CD4-positive, alpha-beta T cell treated with Interleukin-15 for 4 hours (primary cell): ENCODE measurements at regions not wholly inside any gene's neighbourhood (a gene's known extent, or its start where the extent isn't known, plus 50 kb on each side); places are given as distances from the start of the nearest gene placed in this dataset.

Source experiments
- DNase-seq: peaks from one replicate; pipeline ENCODE4 v3.0.0-alpha.2; 2020; ENCODE audit warnings: low spot score

GRCh38 chr4:81946996-81947395 is 426.8 kb downstream of the HNRNPD start:
- DNase-seq = no peak

DNA sequence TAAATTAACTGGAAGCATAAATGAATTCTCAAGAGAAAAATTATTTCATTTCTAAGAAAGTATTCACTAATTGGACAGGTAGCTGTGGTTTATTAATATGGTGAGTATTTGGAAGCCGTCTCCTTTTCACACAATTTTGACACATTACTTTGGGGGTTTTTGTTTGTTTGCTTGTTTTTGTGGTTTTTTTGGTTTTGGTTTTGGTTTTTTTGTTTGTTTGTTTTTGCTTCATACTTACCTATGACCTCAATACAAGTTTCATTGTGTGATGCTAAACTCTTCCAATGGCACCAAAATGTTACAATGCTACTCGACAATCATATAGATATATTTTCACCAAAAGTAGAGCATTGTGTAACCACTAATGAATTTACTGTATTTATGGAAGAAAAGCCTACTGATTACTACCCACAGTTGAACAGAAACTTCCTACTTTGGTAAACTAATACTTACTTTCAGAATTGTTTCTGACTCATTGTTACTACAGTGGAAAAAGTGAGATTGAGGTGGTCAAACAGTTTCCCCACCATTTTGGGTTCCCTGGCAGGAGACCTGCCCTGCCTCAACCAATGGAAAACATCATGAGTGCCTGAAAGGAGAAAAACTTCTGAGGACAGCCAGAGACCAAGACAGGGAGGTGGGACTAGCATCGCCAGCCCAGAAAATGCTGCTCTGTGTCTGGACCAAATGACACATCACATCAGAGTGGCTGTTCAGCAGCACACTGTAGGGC is 443.1 kb downstream of the HNRNPD start:
- no peak for DNase-seq

DNA sequence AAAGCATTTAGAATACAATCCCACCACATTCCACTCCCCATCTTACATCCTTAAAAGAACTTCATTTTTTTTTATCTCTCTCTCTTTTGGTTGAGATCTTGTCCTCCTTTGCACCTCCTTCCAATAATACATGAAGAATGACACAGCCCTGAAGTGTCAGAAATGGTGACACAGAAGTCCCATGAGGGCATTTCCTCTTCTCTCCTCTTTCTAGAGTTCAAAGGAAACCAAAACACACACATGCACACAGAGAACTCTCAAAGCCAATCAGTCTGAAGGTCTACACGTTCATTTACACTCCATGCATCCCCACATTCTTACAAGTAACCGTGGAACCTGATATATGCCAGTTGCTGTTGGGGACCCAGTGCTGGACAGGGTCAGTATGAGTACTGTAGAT is 450.7 kb downstream of the HNRNPD start:
- DNase-seq = no peak

DNA sequence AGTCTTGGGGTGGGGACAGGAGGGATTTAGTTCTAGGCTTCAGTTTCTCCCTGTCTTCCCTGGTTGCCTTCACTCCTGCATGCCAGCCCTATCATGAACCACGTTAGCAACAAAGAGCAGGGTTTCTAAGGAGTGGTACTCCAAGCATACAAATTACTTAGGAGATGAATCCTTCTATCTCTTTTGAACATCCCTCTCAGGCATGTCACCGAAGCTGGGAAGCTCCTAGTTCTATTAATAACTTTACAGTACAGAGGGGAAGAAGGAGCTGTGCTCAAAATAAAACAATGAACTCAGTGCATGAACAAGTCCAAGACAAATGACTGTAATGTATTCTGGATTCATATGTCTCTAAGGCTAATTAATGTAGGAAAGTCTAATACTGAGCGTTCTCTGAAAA is 450.6 kb upstream of the RASGEF1B start:
- DNase-seq = no peak

DNA sequence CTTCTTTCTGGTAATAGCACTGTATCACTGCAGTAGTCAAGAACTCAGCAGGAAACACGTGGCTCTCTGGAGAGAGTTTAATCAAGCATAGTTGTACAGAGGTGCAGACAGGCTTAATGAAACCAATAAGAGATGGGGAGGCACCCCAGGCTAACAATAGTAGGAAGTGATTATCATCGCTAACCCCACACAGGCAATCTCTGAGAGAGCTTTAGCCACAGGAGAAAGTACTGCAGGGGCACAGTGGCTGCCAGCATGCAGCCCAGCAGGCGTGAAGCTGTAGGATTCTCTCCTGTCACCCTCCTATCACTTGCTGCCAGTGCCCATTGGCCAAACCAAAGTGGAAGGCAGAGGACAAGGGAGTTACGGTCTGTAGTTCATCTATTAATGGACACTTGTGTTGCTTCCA is 450.0 kb upstream of the RASGEF1B start:
- DNase-seq = no peak

DNA sequence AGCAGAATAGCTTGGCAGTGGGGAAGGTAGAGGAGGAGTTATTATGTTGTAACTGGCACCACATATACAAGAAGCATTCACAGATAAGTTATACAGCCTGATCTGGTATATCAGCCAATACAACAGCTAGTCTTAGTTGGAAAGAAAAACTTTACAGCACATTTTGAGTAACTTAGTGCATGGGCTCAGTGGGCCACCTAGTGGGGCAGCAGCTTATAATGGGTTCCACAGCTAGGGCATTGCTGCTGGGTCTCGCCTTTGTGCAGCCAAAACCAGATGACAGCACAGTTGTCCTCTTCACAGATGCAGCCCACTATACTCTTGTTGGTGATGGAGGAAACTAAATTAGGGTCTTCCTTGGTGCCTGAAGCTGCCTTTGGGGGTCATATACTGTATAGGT is 448.1 kb upstream of the RASGEF1B start:
- no peak for DNase-seq

DNA sequence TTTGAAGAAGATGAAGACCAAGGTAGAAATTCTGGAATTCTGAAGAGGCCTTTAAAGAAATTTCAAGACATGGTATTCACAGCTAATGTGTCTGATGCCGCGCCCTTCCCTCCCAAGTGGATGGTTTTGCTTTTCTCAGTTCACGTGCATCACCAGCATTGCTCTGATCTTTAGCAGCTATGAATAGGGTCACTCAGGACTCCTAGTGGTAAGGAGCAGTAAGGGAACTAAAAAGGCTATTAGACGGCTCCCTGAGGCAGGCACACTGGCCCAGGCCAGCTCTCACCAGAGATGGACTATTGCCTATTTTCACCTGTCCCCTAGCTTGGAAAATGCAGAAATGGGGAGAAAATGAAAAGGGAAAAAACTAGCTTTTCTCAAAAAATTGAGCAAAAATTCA is 447.5 kb upstream of the RASGEF1B start:
- DNase-seq = no peak

GRCh38 chr4:81915430-81915829 is 443.7 kb upstream of the RASGEF1B start:
- no peak for DNase-seq

DNA sequence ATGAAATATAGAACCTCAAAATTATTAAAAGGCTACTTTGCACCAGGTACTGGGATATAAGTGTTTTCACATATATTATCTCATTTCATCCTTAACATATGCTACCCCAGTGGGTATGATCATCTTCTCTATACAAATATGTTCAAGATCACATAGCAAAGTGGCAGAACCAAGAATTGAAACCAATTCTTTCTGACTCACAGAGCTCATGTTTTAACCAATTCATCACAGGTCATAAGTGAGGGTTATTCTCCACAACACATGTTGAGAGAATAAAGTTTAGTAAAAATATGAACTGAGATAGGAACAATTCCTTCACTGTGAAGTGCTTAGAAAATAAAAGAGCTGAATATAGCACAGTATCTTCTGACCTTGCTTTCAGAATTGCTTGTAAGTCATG is 442.9 kb upstream of the RASGEF1B start:
- no peak for DNase-seq

- peak; percentile 56 for DNase-seq
Observed at GRCh38 chr4:81913427-81913879, 441.7 kb upstream of the RASGEF1B start.

DNA sequence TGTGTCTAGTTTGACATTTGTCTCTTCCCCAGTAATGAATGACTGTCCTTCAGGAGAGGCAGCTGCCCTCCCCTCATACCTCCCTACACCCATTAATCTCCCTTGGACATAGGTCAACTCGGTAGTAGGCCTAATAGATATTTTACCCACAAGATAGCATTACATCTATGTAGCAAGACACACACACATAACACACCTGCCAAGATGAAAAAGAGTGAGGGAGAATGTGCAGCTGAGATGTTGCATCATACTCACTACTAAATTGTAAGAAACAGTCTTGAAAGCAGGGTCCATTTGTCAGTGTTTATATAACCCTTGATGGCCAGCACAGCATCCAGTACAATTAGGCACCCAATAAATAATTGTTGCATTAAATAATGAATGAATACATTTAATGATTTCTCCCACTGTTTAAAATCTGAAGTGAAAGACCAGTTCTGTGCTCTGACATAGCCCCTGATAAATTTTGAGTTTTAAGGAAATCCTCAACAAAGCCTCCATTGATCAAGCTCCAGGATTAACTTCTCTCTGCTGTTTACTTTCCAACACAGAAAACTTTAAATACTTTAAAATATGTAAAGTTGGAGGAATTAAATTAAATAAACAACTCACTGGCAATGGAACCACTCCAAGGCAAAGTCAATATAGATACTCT is 440.8 kb upstream of the RASGEF1B start:
- DNase-seq = no peak

GRCh38 chr4:81906905-81907304 is 435.2 kb upstream of the RASGEF1B start:
- DNase-seq = no peak

- DNase-seq = no peak
Observed at GRCh38 chr4:81905971-81906370, 434.3 kb upstream of the RASGEF1B start.

GRCh38 chr4:81904121-81904520 is 432.4 kb upstream of the RASGEF1B start:
- DNase-seq = no peak

- no peak for DNase-seq
Observed at GRCh38 chr4:81903212-81903611, 431.5 kb upstream of the RASGEF1B start.

DNA sequence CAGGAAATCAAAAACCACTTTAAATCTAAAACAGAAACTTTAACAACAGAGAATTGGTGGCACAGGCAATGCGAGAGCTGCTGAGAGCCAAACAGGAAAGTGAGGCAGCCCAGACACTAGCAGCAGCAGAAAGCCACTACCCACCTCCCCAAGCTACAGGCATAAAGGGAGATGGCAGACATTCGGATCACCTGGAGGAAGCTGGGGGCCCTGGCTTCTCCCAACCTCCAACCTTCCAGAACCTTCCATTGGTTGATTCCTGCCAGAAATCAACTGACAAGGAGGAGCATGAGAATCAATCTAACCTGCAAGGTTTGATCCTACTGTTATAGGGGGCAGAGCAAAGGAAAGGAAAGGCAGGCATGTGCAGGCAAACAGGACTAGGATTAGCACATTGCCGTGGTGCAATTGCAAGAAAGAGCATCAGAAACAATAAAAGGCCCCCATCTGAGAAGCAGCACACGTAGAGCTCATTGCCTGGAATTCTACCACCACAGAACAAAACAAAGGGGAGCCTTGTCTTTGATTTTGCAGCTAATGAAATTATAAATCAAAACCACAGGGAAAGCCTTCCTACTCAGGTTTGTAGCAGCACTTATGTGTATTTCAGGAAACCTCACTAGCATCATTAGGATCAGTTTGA is 427.3 kb upstream of the RASGEF1B start:
- no peak for DNase-seq

GRCh38 chr4:81896936-81897335 is 425.2 kb upstream of the RASGEF1B start:
- no peak for DNase-seq

DNA sequence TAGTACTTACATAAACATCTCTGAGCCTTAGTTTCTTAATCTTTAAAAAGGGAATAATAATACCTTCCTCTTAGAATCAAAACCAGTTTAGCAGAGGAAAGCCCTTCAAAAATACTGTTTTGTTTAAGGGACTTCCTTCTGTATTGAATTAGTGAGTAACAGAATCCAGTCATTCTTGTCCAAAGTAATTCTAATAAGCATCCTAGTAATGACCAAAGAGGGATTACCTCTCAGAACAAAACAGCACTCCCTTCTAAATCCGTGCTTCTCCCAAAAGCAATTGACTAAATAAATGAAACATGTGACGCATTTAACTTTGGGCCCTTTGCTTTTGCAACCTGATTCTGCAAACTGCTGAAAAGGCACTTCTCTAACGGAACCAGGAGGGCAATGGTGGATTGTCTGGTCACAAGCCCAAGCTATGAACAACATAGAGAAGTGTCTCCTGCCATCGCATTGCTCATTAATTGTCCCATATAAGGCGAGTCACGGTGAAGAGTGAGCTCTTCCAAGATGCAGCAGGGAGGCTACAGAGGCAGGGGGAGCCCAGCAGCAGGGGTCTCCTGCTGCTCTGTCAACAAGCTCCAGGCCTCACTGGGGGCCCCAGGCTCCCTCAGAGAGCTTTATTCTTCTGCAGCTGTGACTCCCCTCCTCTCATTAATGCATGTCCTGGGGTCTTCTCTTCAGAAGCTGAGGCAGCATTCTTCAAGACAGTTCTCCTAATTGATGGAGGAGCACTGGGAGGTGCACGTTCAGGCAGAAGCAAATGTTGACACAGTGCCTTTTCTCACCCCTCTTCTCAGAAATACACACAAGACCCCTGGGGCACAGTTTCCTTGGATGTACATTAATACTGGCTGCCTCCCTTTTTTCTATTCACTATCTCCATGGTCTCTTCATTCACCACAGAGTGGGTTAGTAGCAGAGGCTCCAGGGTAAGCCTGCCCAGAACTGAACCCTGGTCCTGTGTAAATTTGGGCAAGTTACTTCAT is 419.6 kb upstream of the RASGEF1B start:
- no peak for DNase-seq

DNA sequence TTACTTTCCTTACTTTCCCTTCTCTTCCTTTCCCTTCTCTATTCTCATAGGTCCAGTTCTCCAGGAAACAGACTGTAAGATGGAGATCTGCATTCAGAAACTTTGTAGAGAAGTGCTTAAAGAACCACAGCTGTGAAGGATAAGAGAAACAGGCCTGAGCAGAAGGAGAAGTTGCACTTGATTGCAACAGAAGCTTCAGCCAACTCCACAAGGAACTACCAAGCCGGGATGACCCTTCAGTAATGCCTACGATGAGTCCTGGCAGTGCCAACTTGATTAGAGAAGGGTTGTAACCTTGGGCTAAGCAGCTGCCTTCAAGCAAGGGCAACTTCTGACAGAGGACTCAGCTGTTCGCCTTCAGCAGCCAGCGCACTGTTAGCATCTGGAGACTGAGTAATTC is 413.3 kb upstream of the RASGEF1B start:
- no peak for DNase-seq

DNA sequence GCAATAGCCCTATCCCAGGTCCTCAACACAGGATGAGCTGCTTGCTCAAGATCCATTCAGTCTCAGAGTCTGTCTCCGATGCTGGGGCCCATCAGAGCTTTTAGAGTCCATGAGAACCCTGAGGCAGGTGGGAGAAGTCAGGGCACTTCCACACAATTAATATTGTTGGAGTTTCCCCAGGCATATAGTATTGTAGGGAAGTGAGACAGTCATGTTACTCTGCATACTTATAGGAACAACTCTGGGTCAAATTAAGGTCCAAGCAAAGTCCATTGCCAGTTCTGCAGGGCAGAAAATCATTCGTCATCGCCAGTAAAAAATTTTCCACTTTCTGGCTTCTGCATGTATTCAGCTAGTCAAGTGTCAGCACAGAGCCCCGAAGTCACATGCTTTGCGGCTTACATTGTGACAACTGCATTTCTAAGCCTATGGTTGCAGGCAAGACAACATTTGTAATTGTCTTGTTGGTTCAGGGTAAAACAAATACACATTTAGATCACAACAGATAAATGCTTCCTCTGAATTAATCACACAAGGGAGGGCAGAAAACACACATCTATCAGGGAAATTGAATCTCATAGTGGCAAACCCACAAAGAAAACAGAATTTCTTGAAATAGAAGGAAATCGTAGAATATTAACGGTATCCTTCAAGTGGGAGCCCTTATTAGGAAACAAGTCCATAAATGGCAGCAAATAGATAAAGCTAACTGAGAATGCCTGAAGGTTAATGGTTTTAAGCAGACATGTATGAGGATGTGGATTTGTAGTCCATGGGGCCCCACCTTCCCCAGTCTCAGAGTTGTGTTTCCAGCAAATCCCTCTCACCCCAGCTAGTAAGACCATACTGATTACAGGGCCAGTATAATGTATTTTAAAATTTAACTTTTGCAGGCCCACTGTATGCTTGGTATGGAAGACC is 412.1 kb upstream of the RASGEF1B start:
- DNase-seq = no peak

DNA sequence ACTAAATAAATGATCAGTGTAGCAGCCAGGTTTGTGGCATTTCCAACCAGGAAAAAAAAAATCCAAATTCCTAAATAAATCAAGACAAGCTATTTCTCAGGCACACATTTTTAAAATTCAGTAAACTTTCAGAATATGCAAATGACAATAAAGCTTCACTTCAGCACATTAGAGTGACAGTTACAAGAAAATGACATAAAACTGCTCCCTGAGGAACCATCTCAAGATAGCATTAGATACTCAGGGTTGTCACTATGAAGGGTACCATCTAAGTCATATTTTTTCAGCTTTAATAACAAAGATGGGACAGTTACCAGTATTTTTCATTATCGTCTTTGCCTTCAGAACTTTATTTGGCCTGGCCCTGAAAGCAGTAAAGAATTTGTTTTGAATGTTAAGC is 411.3 kb upstream of the RASGEF1B start:
- DNase-seq = no peak
